ENCODE measurements at regions not wholly inside any gene's neighbourhood (a gene's known extent, or its start where the extent isn't known, plus 50 kb on each side); places are given as distances from the start of the nearest gene placed in this dataset.

DNA sequence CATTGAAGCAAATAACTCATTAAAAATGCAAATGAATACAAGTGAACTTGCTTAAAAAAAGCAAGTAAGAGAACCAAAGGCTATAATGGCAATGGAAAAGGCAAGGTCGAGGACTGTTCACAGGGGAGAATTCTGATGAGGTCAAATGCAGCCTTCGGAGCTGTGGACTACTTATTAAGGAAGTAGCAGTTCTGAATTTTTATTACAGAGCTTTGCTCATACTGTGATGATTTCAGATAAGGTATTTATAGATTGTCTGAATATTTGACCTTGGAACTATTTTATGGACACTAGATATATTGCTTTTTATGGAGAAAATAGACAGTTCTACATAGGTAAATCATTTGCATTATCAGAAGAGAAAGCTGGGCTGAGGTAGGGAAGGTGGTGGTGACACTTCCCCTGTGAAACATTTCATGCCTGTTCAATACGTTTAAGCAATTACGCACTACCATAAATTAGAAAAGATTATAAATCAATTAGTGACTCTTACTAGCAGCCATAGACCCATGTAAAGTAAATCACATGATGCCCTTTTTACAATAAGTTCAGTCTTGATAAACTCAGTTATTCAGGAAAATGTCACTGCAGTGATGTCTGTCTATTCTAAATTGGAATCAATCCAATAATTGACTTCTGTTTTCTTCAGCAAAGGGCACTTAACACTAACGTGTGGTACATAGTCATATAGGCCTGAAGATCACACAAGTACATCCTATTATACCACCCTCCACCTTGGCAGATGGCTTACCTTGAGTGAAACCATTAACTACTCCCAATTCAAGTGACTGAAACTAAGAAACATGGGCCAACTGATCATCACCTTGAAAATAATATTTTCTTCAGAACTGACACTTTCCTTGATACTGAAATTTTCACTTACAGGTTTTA lies 260.0 kb downstream of the KLF12 start:
- no peak for TF ChIP-seq TAF1 (IDR thresholded peaks at IDR 0.05; ENCODE audit: borderline replicate concordance, insufficient read depth, low read length)
- no peak for TF ChIP-seq FOXP2 (optimal IDR thresholded peaks at IDR 0.05; ENCODE audit: borderline replicate concordance, extremely low read depth, extremely low read length, insufficient read depth)
- no peak for TF ChIP-seq POLR2AphosphoS5 (IDR thresholded peaks at IDR 0.05; ENCODE audit: low read depth, low read length)
- no peak for TF ChIP-seq SIN3A (IDR thresholded peaks at IDR 0.05; ENCODE audit: borderline replicate concordance, insufficient read depth, low read length)
- TF ChIP-seq REST (IDR thresholded peaks at IDR 0.05; ENCODE audit: insufficient read depth in 1 of 2, low read depth in 2 of 2, low read length in 2 of 2) = no peak

DNA sequence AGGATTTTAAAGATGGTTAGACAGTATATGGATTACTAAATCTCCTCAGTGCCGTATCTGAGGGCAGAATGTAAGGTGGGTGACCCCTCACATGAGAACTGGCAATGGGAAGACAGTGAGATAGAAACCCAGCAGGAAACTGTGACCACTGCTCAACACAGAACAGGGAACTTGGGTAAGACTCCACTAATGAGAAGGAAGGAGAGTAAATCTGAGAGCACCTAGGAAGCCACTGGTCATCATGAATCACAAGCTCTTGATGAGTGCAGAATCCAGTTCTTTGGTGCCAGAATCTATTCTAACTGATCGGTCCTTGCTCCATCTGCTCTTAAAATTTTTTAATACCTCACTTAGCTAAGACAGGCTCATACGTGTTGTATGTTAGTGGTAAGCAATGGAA lies 261.8 kb downstream of the KLF12 start:
- no peak for TF ChIP-seq SIN3A (IDR thresholded peaks at IDR 0.05; ENCODE audit: borderline replicate concordance, insufficient read depth, low read length)
- no peak for TF ChIP-seq REST (IDR thresholded peaks at IDR 0.05; ENCODE audit: insufficient read depth in 1 of 2, low read depth in 2 of 2, low read length in 2 of 2)
- no peak for TF ChIP-seq FOXP2 (optimal IDR thresholded peaks at IDR 0.05; ENCODE audit: borderline replicate concordance, extremely low read depth, extremely low read length, insufficient read depth)
- no peak for TF ChIP-seq TAF1 (IDR thresholded peaks at IDR 0.05; ENCODE audit: borderline replicate concordance, insufficient read depth, low read length)
- no peak for TF ChIP-seq POLR2AphosphoS5 (IDR thresholded peaks at IDR 0.05; ENCODE audit: low read depth, low read length)

- TF ChIP-seq POLR2AphosphoS5 (IDR thresholded peaks at IDR 0.05; ENCODE audit: low read depth, low read length) (no peak), FOXP2 (optimal IDR thresholded peaks at IDR 0.05; ENCODE audit: borderline replicate concordance, extremely low read depth, extremely low read length, insufficient read depth) (peak; percentile 77), REST (IDR thresholded peaks at IDR 0.05; ENCODE audit: insufficient read depth in 1 of 2, low read depth in 2 of 2, low read length in 2 of 2) (peak in 1 of 2 experiments; percentile 30; a peak in 1 of 4 replicates), SIN3A (IDR thresholded peaks at IDR 0.05; ENCODE audit: borderline replicate concordance, insufficient read depth, low read length) (peak; percentile 84; the same call in 1 of the 2 replicates)
Measured at GRCh38 chr13:73870970-73871935, 263.0 kb downstream of the KLF12 start.

DNA sequence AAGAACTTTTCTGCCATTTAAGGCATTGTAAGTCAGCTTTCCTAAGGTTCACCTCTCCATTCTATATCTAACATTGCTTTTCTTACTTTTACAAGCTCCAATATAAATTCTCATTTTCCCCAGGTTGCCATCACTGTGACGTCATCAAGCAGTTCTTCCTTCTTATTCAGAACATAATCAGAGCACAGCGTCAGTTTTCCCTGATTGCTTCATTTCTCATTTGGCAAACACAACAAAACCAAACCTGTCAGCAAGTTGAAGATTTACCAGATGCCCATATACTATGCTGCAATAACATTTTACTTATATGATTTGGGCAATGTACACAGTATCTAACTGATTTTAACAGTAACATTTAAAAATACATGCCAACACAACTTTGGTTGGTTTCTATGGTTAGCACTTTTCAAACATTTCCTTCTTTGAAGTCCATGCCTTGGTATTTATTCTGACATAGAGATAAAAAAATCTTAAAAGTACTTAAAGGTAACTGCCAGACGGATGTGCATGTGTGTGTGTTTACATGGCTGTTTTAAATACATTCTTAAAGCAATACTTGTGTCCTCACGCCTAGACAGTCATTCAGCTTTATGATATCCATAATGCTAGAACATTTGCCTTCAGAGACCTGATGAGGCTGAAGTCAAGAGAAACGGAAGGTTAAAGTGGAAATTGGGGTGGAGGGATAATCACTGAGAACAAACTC lies 264.0 kb downstream of the KLF12 start:
- no peak for TF ChIP-seq SIN3A (IDR thresholded peaks at IDR 0.05; ENCODE audit: borderline replicate concordance, insufficient read depth, low read length)
- TF ChIP-seq TAF1 (IDR thresholded peaks at IDR 0.05; ENCODE audit: borderline replicate concordance, insufficient read depth, low read length) = no peak
- no peak for TF ChIP-seq REST (IDR thresholded peaks at IDR 0.05; ENCODE audit: insufficient read depth in 1 of 2, low read depth in 2 of 2, low read length in 2 of 2)
- no peak for TF ChIP-seq POLR2AphosphoS5 (IDR thresholded peaks at IDR 0.05; ENCODE audit: low read depth, low read length)
- TF ChIP-seq FOXP2 (optimal IDR thresholded peaks at IDR 0.05; ENCODE audit: borderline replicate concordance, extremely low read depth, extremely low read length, insufficient read depth) = no peak

Data from PFSK-1 (cell line).